WTC11 (cell line): ENCODE measurements at regions not wholly inside any gene's neighbourhood (a gene's known extent, or its start where the extent isn't known, plus 50 kb on each side); places are given as distances from the start of the nearest gene placed in this dataset.

Source experiments
- ATAC-seq: fragments of 200-7000 bp; cut with Tn5 transposase; 2 replicates; pipeline ENCODE4 v1.10.0; 2021; ENCODE audit warnings: mild to moderate bottlenecking, moderate library complexity
- CTCF ChIA-PET: fragments of 300-600 bp; sonication (Branson Sonifier 250); formaldehyde crosslinking; loops from one replicate; lab custom pipeline; 2021; ENCODE audit warnings: antibody characterized with exemption; lab: Charles Lee
- POLR2A ChIA-PET: fragments of 350-600 bp; sonication (Branson Sonifier 250); formaldehyde crosslinking; loops from one replicate; lab custom pipeline; 2021; ENCODE audit warnings: antibody characterized with exemption; lab: Charles Lee
- DNase-seq: peaks from one replicate; pipeline ENCODE4 v3.0.0; 2021; ENCODE audit warnings: low spot score
- H3K27ac Mint-ChIP-seq: 2 replicates; pipeline ENCODE4 v1.8.0; 2021; ENCODE audit warnings: mixed read lengths
- H3K27me3 Mint-ChIP-seq: 2 replicates; pipeline ENCODE4 v1.8.0; 2021; ENCODE audit warnings: low read depth, mild to moderate bottlenecking, moderate library complexity, mixed read lengths
- H3K36me3 Mint-ChIP-seq: 2 replicates; pipeline ENCODE4 v1.8.0; 2021; ENCODE audit warnings: mixed read lengths
- H3K4me1 Mint-ChIP-seq: 2 replicates; pipeline ENCODE4 v1.8.0; 2022; ENCODE audit warnings: mixed read lengths
- H3K4me3 Mint-ChIP-seq: 2 replicates; pipeline ENCODE4 v1.8.0; 2021; ENCODE audit warnings: mild to moderate bottlenecking, moderate library complexity, mixed read lengths
- H3K9me3 Mint-ChIP-seq: 2 replicates; pipeline ENCODE4 v1.8.0; 2021; ENCODE audit warnings: mixed read lengths
- AR ChIP-seq: fragments of 250-450 bp; sonication (Bioruptor Pico); IDR thresholded peaks from 2 replicates; pipeline ENCODE4 v1.9.0; 2021; ENCODE audit warnings: mild to moderate bottlenecking
- ATF1 ChIP-seq: sonication (generic); formaldehyde crosslinking; IDR thresholded peaks from 2 replicates; pipeline ENCODE4 v1.8.1; 2023; ENCODE audit warnings: mild to moderate bottlenecking, moderate library complexity, missing genetic modification reagents
- CREB1 ChIP-seq: sonication (generic); formaldehyde crosslinking; IDR thresholded peaks from 2 replicates; pipeline ENCODE4 v1.8.0; 2023; ENCODE audit warnings: mild to moderate bottlenecking, missing genetic modification reagents
- E2F5 ChIP-seq: sonication (generic); formaldehyde crosslinking; IDR thresholded peaks from 2 replicates; pipeline ENCODE4 v1.8.1; 2022; ENCODE audit warnings: mild to moderate bottlenecking, moderate library complexity, missing genetic modification reagents
- ETV6 ChIP-seq: sonication (generic); formaldehyde crosslinking; IDR thresholded peaks from 2 replicates; pipeline ENCODE4 v1.8.1; 2022; ENCODE audit warnings: mild to moderate bottlenecking, missing genetic modification reagents
- FOXJ3 ChIP-seq: sonication (generic); formaldehyde crosslinking; IDR thresholded peaks from 2 replicates; pipeline ENCODE4 v1.9.0; 2021; ENCODE audit warnings: missing genetic modification reagents, mild to moderate bottlenecking, borderline replicate concordance
- HMGA2 ChIP-seq: fragments of 250-450 bp; sonication (Bioruptor Pico); IDR thresholded peaks from 2 replicates; pipeline ENCODE4 v1.4.0; 2021; ENCODE audit warnings: mild to moderate bottlenecking, moderate library complexity
- MLX ChIP-seq: sonication (generic); formaldehyde crosslinking; IDR thresholded peaks from 2 replicates; pipeline ENCODE4 v1.8.1; 2023; ENCODE audit warnings: mild to moderate bottlenecking, missing genetic modification reagents, moderate library complexity
- NR3C1 ChIP-seq: sonication (generic); formaldehyde crosslinking; conservative IDR thresholded peaks from 2 replicates; pipeline ENCODE4 v1.8.1; 2023; ENCODE audit warnings: low read depth, mild to moderate bottlenecking, missing genetic modification reagents
- RORB ChIP-seq: fragments of 250-450 bp; sonication (Bioruptor Pico); IDR thresholded peaks from 2 replicates; pipeline ENCODE4 v1.9.0; 2021; ENCODE audit warnings: mild to moderate bottlenecking
- ZNF263 ChIP-seq: sonication (generic); formaldehyde crosslinking; IDR thresholded peaks from 2 replicates; pipeline ENCODE4 v1.8.1; 2022; ENCODE audit warnings: low read depth, mild to moderate bottlenecking, moderate library complexity, missing genetic modification reagents
- ZNF416 ChIP-seq: fragments of 250-450 bp; sonication (Bioruptor Pico); IDR thresholded peaks from 2 replicates; pipeline ENCODE4 v1.9.0; 2021; ENCODE audit warnings: mild to moderate bottlenecking, inconsistent platforms
- ZNF512 ChIP-seq: sonication (generic); formaldehyde crosslinking; IDR thresholded peaks from 2 replicates; pipeline ENCODE4 v1.8.1; 2022; ENCODE audit warnings: missing genetic modification reagents, borderline replicate concordance
- TF ChIP-seq, protein P1 (sequence below): sonication (generic); formaldehyde crosslinking; IDR thresholded peaks from 2 replicates; pipeline ENCODE4 v1.8.0; 2022; ENCODE audit warnings: mild to moderate bottlenecking, missing genetic modification reagents
- TF ChIP-seq, protein P2 (sequence below): fragments of 250-450 bp; sonication (Bioruptor Pico); conservative IDR thresholded peaks from 2 replicates; pipeline ENCODE4 v1.9.0; 2021; ENCODE audit warnings: mild to moderate bottlenecking
- TF ChIP-seq, protein P3 (sequence below): sonication (generic); formaldehyde crosslinking; IDR thresholded peaks from 2 replicates; pipeline ENCODE4 v1.8.1; 2022; ENCODE audit warnings: mild to moderate bottlenecking, missing genetic modification reagents, moderate library complexity, borderline replicate concordance
- TF ChIP-seq, protein P4 (sequence below): sonication (generic); formaldehyde crosslinking; IDR thresholded peaks from 2 replicates; pipeline ENCODE4 v1.8.0; 2023; ENCODE audit warnings: missing genetic modification reagents, mild to moderate bottlenecking, borderline replicate concordance

GRCh38 chr9:86670536-86670935, 276.8 kb downstream of the GAS1 start:
- Mint-ChIP-seq H3K27me3 (no peaks in the 10 kb centered on the region; the same call in 1 of the 2 replicates), H3K36me3 (peaks cover 4% of the 10 kb centered on the region), H3K9me3 (peaks cover 23% of the 10 kb centered on the region), H3K4me3 (no peak overlapping the region), H3K27ac (no peak overlapping the region), H3K4me1 (no peaks in the 10 kb centered on the region)
- DNase-seq (no peak), ATAC-seq (no peak)
- TF ChIP-seq HMGA2 (CRISPR knock-in tag) (no peak), FOXJ3 (CRISPR knock-in tag) (no peak), ZNF416 (CRISPR knock-in tag) (no peak), ZNF512 (CRISPR knock-in tag) (no peak), MLX (CRISPR knock-in tag) (no peak), RORB (no peak), ETV6 (CRISPR knock-in tag) (no peak), E2F5 (no peak)
- TF ChIP-seq, protein P1, sequence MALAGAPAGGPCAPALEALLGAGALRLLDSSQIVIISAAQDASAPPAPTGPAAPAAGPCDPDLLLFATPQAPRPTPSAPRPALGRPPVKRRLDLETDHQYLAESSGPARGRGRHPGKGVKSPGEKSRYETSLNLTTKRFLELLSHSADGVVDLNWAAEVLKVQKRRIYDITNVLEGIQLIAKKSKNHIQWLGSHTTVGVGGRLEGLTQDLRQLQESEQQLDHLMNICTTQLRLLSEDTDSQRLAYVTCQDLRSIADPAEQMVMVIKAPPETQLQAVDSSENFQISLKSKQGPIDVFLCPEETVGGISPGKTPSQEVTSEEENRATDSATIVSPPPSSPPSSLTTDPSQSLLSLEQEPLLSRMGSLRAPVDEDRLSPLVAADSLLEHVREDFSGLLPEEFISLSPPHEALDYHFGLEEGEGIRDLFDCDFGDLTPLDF (CRISPR knock-in tag) = no peak
- ChIA-PET POLR2A (no interaction called here), CTCF (no interaction called here)

DNA sequence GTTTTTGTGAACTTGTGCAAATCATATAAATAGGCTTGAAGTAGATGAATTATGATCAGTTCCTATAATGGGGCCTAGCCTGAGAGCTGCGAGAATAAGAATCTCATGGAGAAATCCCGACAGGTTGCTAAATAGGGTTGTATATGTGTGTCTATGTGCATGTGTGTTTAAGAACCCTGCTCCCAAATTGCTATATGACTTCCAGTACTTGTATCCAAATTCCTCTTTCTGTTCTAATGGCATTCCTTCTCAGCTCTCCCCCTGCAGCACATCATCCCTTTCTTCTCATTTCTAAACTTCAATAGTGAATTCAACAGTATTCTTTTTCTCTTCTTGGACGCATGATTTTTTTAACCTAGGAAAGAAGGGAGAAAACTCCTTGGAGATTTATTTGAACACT, 277.2 kb downstream of the GAS1 start:
- no peak for ATAC-seq
- no peak for DNase-seq
- ChIA-PET CTCF (no interaction called here), POLR2A (no interaction called here)
- H3K27ac Mint-ChIP-seq = no peak overlapping the region
- H3K27me3 Mint-ChIP-seq = no peaks in the 10 kb centered on the region; the same call in 1 of the 2 replicates
- TF ChIP-seq, protein P2, sequence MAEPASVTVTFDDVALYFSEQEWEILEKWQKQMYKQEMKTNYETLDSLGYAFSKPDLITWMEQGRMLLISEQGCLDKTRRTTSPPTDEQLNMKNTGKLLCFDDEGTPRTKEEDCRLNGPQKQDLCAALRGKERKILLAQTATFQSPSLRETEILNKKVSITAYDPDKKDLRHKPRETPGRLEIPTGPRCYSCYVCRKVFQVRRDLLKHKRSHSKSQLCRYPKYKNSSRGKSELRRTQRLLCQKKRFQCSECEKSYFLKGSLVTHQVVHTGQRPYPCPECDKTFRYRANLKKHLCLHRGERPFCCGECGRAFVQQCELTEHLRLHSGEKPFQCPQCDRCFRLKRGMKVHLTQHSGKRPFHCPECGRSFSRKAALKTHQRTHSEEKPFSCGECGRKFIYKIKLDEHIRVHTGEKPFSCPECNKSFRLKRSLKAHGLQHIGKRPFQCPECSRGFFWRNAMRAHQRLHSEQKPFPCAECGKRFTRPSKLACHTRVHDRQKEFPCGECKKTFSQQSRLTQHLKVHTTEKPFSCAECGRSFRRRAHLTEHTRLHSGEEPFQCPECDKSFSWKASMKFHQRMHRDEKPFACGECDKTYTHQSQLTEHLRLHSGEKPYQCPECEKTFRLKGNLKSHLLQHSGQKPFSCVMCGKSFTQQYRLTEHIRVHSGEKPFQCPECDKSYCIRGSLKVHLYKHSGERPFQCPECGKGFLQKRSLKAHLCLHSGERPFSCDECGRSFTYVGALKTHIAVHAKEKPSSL (CRISPR knock-in tag) = no peak
- no peak for TF ChIP-seq ATF1 (CRISPR knock-in tag)
- no peak for TF ChIP-seq NR3C1
- TF ChIP-seq, protein P3, sequence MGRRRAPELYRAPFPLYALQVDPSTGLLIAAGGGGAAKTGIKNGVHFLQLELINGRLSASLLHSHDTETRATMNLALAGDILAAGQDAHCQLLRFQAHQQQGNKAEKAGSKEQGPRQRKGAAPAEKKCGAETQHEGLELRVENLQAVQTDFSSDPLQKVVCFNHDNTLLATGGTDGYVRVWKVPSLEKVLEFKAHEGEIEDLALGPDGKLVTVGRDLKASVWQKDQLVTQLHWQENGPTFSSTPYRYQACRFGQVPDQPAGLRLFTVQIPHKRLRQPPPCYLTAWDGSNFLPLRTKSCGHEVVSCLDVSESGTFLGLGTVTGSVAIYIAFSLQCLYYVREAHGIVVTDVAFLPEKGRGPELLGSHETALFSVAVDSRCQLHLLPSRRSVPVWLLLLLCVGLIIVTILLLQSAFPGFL (CRISPR knock-in tag) = no peak
- TF ChIP-seq CREB1 (CRISPR knock-in tag) = no peak
- no peak overlapping the region for H3K4me3 Mint-ChIP-seq
- peaks cover 23% of the 10 kb centered on the region for H3K9me3 Mint-ChIP-seq
- H3K4me1 Mint-ChIP-seq = no peaks in the 10 kb centered on the region
- peaks cover 4% of the 10 kb centered on the region for H3K36me3 Mint-ChIP-seq

GRCh38 chr9:86669422-86669821, 277.9 kb downstream of the GAS1 start:
- H3K27me3 Mint-ChIP-seq = no peaks in the 10 kb centered on the region; the same call in 1 of the 2 replicates
- DNase-seq (no peak), ATAC-seq (no peak)
- peaks cover 4% of the 10 kb centered on the region for H3K36me3 Mint-ChIP-seq
- no peak overlapping the region for H3K27ac Mint-ChIP-seq
- H3K9me3 Mint-ChIP-seq = peaks cover 23% of the 10 kb centered on the region
- H3K4me1 Mint-ChIP-seq = no peaks in the 10 kb centered on the region
- POLR2A ChIA-PET = no interaction called here
- CTCF ChIA-PET = no interaction called here
- H3K4me3 Mint-ChIP-seq = no peak overlapping the region
- TF ChIP-seq, protein P4, sequence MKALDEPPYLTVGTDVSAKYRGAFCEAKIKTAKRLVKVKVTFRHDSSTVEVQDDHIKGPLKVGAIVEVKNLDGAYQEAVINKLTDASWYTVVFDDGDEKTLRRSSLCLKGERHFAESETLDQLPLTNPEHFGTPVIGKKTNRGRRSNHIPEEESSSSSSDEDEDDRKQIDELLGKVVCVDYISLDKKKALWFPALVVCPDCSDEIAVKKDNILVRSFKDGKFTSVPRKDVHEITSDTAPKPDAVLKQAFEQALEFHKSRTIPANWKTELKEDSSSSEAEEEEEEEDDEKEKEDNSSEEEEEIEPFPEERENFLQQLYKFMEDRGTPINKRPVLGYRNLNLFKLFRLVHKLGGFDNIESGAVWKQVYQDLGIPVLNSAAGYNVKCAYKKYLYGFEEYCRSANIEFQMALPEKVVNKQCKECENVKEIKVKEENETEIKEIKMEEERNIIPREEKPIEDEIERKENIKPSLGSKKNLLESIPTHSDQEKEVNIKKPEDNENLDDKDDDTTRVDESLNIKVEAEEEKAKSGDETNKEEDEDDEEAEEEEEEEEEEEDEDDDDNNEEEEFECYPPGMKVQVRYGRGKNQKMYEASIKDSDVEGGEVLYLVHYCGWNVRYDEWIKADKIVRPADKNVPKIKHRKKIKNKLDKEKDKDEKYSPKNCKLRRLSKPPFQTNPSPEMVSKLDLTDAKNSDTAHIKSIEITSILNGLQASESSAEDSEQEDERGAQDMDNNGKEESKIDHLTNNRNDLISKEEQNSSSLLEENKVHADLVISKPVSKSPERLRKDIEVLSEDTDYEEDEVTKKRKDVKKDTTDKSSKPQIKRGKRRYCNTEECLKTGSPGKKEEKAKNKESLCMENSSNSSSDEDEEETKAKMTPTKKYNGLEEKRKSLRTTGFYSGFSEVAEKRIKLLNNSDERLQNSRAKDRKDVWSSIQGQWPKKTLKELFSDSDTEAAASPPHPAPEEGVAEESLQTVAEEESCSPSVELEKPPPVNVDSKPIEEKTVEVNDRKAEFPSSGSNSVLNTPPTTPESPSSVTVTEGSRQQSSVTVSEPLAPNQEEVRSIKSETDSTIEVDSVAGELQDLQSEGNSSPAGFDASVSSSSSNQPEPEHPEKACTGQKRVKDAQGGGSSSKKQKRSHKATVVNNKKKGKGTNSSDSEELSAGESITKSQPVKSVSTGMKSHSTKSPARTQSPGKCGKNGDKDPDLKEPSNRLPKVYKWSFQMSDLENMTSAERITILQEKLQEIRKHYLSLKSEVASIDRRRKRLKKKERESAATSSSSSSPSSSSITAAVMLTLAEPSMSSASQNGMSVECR (CRISPR knock-in tag) = no peak
- TF ChIP-seq ZNF263 (CRISPR knock-in tag) (no peak), AR (CRISPR knock-in tag) (no peak)
